NCI-H2196 (cell line): ENCODE measurements at regions not wholly inside any gene's neighbourhood (a gene's known extent, or its start where the extent isn't known, plus 50 kb on each side); places are given as distances from the start of the nearest gene placed in this dataset.
A peak's percentile ranks its signal among the peaks of the same experiment; 100 is the strongest.

Experiments
- DNase-seq: peaks from one replicate; lab custom pipeline; 2025; ENCODE audit not compliant: unreplicated experiment; lab: John Stamatoyannopoulos, UW

DNA sequence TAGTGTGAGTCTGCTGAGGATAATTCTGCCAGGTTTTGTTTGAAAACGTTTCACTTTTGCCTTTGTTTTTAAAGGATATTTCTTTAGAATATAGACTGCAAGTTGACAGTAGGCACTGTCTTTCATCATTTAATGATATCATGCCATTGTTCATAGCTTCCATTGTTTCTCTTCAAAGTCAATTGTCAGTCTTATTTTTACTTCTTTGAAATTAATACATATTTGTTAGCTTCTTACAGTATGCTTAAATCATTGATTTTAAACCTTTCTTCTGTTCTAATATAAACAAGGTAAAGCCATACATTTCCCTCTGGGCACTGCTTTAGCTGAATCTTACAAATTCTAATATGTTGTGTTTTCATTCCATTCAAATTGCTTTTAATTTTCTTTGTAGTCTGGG lies 62.3 kb upstream of the PARVA start:
- DNase-seq = no peak

GRCh38 chr11:12316432-12316831 lies 60.9 kb upstream of the PARVA start:
- no peak for DNase-seq

DNA sequence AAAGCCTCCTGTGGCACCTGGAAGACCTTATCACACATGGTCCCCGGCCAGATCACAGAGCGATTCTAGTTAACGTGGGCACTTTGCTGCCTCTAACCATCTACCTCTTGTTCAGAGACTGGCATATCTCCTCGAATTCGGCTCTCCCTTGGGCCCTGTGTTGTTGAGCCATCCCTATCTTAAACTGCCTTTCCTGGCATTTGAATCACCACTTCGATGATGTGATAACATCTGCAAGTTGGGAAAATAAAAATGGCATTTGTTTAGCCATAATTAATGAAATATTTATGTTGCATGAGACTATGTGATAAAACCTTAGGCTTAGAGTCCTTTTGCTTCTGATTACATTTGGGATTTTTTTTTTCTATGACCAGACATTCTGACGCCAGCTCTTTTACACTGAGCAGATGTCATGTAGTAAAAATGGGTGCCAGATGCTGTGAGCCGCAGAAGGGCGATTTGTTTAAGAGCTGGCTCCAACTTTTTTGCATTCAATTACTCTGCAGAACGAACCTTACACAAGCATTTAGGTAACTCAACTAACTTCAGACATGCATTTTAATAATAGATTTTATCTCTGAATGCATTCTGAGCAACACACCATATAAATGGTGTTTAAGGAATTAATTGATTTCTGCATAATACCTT lies 58.5 kb upstream of the PARVA start:
- DNase-seq = peak; percentile 86

DNA sequence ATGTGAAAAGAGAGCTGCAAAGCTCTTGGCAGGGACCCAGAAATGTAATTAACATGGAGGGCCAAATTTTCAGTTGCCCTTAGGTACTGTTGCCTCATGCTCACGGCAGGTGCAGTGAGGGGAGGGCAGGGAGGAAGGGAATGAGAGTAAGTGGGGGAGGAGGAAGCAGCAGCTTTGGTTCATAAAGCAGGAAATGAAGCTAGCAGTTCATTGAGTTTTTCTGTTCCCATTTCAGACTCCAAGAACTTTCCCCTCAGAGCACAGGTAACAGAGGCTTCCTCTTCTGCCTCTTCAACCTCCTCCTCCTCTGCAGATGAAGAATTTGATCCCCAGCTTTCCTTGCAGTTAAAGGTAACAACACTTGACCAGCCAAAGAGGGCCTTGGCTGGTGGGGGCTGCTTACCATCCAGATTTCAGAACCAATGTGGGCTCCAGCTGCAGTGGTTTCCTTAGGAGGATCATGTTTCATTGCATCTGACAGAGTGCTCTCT lies 57.9 kb upstream of the PARVA start:
- peak; percentile 88 for DNase-seq

- no peak for DNase-seq
These were observed 57.4 kb upstream of the PARVA start for GRCh38 chr11:12319988-12320387.

DNA sequence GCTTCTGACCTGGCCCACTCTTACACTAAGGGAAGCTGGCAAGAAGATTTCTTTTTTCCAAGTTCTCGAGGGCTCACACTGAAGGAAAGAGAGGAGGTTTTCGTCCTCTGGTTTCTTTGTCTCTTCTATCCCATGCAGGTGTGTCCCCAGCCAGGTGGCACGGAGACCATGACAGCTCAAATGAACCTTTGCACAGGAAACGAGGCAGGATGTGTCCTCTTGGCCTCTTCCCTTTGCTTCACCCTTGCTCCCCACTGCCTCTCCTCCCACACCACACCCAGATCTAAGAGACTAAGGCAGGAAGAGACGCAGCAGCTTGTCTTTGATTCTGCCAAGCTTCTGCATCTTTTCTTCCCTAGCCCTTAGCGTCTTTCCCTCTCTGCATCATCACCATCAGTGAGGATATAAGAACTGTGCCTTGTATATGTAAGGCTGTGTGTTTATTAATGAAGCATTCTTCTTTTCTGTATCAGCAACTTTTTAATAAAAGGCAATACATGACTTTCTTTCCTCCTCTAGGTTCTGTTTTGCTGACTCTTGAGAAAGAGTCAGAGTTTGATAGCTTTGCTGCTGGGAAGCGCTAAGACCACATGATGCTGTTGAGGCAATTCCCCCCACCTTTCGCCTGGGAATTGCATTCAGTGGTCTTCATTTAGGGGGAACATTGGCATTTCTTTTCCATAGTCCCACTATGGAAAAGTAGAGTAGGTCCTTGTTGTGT lies 56.0 kb upstream of the PARVA start:
- no peak for DNase-seq

DNA sequence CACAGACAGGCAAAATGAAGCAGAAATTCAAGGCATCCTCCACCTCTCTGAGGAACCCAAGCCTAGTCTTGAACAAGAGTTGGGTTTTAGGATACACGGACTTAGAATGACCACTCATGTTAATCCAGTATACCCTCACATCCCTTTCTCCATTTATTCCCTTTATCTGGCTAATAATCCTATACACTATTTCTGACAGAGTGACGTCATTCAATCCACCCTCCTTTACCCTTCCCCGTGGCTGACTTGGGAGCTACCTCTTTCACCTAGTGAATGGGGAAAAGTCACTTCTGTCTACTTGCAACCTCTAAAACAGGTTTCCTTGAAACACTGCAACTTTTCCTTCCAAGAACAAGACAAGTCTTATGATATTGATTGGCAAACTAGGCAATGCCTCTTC lies 52.8 kb upstream of the PARVA start:
- no peak for DNase-seq
